ENCODE measurements at regions not wholly inside any gene's neighbourhood (a gene's known extent, or its start where the extent isn't known, plus 50 kb on each side); places are given as distances from the start of the nearest gene placed in this dataset.
"Not testable (repeated sequence)": the region's sequence is repeated elsewhere in the genome, so short reads cannot be mapped to it uniquely, and the experiment has no call there.

DNA sequence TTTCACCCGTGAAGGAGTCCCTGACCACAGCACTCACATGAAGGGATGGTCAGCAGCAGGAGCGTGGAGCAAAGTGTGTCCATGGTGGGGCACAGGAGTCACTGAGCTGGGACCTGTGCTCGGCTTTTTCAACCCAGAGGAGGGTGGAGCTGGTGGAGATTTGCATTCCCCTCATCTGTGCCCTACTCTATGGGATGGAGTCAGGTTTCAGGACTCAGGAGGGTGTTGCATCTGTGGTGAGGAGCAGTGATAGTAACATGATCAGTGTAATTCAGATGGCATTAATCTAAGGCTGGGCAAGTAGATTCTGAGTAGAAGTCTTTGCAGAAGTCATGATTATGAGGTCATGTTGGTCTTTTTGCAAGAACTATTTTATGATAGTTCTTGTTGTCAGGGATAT, 511.9 kb downstream of the TMEM121 start:
- DNase-seq (ENCODE audit: insufficient read length, low spot score): no peak
- FAIRE-seq: no peak

DNA sequence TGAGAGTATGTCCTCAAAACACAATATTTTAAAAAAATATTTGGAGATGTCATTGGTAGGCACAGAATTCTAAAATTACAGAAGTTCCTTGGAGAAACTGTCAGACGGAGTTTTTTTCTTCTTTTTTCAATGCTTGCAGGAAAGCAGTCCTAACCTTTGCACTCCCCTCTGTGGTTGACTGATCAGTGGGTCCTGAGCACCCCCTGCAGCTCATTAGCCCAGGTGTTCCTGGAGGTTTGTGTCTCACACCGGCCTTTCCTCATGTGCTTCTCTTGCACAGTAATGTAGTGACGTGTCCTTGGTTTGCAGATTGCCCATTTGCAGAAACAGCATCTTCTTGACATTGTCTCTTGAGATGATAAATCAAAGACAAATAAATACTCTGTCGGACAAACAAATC, 513.0 kb downstream of the TMEM121 start:
- FAIRE-seq (no peak), DNase-seq (ENCODE audit: insufficient read length, low spot score) (no peak)

DNA sequence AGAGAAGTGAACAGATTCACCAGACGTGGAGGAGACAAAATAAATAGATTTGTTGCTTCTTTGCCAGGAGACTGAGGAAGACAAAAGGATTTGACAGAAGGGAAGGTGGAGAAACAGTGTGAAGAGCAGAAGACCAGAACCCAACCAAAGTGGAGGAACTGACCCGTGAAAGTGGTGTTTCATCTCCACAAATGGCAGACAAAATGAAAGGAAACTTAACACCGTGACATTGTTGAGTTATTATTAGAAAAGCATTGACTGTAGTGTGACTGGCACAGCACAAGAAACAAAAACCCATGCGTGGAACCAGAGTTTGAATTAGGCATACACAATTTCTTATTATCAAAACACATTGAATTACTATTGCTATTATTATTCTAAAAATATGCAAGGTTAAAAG, 518.1 kb downstream of the TMEM121 start:
- FAIRE-seq: no peak

DNA sequence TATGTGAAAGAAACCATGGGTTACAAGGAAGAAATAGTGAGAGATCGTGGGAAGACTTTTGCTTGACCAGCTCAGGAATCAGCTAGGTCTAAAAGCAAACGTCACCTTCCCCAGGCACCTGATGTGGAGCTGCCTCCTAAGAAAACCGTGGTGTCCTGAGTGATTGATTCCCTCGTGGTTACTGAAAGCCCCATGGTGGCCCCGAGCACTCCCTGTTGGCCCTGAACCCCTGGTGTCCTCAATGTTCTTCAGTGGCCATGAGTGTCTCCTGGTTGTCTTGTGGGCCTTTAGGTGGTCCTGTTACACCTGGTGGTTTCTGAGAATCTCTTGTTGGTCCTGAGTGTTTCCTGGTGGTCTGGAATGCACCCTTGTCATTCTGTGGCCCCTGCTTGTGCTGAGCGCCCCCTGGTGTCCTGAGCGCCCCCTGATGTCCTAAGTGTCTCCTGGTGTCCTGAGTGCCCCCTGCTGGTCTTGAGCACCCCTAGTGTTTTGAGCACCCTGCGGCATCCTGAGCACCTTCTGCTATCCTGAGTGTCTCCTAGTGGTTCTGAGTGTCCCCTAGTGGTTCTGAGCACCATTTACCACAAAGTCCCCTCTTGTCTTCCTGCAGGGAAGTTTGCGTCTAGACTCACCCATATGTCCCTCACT, 518.7 kb downstream of the TMEM121 start:
- no peak for FAIRE-seq
- peak; percentile 3 for DNase-seq (ENCODE audit: insufficient read length, low spot score)

More for the DNA sequence above, 518.1 kb downstream of the TMEM121 start:
- DNase-seq (ENCODE audit: insufficient read length, low spot score): no peak

DNA sequence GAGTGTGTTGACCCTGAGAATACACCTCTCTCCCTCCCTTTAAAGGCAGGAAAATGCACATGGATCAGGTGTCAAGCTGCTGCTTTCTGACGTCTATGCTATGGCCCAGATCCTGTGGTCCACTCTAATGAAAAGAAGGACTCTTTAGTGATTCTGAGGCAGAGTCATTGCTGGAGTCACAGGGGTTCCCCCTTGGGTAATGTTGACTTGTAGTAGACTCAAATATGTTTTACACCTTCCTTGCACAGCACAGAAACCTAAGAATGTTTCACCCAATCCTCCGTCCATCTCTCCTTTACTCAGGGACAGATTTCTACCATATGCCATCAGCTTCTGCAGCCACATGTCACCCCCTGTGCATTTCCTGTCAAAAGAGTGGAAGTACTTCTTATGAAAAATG, 525.4 kb downstream of the TMEM121 start:
- DNase-seq (ENCODE audit: insufficient read length, low spot score) (no peak), FAIRE-seq (no peak)

DNA sequence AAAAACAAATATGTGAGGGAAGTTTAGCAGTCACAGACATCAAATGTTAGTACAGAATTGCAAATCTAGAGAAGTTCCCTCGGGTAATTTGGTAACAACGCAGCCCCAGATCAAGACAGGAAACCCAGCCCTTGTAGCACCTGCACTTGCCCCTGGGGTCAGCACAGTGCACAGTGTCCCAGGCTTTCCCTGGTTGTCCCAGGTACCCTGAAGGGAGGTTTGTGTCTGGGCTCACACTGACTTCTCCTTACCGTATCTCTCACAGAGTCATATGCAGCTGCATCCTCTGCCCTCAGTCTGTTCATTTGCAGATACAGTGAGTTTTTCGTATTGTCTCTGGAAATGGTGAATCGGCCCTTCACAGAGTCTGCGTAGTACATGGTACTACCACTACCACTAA, 528.9 kb downstream of the TMEM121 start:
- FAIRE-seq (no peak), DNase-seq (ENCODE audit: insufficient read length, low spot score) (no peak)

DNA sequence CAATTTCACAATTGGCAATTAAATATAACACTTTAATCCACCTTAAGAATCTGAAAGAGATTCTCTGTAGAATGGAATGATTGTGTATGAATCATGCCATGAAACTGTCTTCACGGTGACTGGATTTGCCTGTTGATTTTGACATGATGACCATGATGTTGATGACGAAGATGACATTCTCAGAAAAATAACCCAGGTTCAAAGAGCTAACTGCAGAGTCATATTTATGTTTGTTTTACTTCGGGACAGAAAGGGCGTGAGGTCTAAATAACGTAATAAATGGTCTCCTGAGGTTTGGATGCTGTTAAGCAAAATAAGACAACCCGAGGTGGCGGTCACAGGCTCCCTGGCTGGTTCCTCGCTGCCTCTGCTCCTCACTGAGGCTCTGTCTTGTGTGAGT, 532.0 kb downstream of the TMEM121 start:
- FAIRE-seq: no peak
- no peak for DNase-seq (ENCODE audit: insufficient read length, low spot score)

DNA sequence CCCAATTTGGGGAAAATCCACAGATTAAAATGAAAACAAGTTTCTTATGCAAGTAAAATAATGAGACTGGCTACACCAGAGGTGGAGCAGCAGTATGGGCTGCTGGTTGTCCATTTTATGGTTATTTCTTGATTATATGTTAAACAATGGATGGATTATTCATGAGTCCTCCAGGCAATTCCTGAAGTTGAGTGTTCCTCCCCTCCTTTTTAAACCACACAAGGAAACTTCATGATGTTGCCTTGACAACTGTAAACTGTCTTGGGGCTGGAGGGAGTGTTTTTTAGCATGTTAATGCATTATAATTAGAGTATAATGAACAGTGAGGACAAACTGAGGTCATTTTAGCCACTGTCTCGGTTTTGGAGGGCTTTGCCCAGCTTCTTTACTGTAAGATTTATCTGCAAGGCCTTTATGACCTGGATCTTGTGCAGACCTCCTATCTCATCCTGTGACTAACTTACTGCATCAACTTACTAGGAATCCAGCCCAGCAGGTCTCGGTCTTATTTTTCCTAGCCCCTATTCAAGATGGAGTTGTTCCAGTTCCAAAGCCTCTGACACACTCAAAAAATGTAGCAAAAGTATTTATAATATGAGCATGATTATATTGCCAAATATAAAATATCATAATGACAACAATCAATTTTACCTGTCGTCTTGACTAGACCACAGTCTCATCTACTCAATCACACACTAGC, 534.0 kb downstream of the TMEM121 start:
- DNase-seq (ENCODE audit: insufficient read length, low spot score): no peak
- no peak for FAIRE-seq

DNA sequence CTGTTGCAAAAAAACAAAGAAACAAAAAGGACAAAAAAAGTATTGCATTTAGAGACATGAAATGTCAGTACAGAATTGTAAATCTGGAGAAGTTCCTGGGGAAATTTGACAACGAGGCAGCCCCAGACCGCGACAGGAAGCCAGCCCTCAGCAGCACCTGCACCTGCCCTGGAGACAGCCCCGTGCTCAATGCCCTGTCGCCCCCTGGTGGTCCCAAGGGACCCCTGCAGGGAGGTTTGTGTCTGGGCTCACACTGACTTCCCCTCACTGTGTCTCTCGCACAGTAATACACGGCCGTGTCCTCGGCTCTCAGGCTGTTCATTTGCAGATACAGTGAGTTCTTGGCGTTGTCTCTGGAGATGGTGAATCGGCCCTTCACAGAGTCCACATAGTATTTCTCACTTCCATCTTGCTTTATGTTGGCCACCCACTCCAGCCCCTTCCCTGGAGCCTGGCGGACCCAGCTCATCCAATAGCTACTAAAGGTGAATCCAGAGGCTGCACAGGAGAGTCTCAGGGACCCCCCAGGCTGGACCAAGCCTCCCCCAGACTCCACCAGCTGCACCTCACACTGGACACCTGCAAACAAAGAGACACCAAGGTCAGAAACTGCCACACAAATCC, 535.6 kb downstream of the TMEM121 start:
- not testable (repeated sequence) for DNase-seq (ENCODE audit: insufficient read length, low spot score); FAIRE-seq

DNA sequence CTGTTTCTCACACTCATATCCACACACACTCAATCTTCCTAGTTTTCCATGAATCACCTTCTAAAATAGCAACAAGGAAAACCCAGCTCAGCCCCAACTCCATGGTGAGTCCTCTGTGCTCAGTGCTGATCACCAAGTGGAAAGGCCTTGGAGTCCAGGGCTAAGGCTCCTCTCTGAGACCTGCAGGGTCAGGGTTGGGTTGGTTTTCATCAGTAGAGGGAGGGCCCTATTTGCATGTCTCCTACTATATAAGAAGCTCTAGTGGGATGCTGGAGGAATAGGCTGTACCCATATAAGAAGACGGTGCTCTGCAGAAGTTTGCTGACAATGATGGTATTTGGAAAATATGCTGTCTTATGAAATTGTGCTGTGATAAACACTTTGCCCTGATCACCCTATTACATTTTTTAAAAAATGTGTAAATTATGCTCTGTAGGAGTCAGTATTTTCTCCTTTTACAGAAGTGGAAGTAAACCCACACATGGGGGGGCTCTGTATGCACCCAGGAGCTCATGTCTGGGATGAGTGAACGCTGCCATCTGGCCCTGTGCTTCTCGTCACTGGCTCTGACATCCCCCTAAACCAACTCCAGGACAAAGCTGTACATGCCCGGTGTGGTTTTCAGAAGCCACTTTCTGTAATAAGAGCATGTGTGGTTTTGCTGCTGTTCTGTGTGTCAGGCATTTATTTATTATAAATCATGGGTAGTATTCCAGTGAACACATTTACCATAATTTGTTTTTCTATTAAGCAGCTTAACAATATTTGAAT, 536.3 kb downstream of the TMEM121 start:
- FAIRE-seq (no peak), DNase-seq (ENCODE audit: insufficient read length, low spot score) (no peak)

DNA sequence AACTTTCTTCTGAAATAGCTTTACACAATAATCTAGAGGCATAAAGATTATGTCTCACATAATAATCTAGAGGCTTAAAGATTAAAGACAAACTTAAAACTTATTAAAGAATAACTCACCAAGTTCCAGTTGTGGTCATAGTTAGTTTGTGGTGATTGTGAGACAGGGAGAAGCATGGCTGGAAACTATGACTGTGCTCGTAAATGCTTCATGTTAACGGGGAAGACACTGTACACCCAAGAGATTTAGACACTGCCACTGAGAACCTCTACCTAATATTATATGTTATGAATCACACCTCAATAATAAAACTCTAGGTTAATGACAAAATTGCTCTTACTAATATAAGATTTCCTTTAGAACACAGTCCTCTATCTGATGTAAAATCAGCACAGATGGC, 541.6 kb downstream of the TMEM121 start:
- DNase-seq (ENCODE audit: insufficient read length, low spot score) (no peak), FAIRE-seq (no peak)

DNA sequence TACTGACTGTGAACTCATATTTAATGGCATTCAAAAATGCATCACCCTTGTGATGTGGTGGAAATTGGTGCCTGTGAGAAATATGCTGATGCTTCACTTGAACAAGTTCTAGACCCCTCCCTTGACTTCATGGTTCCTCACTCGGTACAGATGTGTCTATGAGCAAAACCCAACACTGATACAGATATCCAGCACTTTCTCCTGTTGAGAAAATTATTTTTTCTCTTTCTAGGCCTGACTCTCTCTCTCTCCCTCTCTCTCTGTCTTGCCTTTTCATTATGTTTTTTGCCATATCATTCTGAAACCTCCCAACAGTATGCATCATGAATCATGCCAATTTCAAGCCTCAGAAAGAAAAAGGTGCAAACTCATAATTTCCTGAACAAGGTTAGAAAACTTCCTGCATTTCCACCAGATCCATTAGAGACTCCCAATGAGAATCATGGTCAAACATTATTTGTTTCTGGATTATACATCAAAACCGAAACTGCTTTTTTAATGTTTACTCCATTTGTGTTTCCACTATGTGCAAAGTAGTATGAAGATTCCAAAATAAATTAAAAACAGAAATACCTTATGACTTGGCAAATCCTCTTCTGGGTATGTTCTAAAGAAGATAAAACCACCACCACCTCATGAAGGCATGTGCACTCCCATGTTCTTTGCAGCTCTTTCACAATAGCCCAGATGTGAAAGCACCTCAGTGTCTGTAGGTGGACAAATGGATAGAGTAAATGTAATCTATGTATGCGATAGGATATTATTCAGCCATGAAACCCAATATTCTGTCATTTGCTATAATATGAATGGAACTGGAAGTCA, 543.6 kb downstream of the TMEM121 start:
- DNase-seq (ENCODE audit: insufficient read length, low spot score) (no peak), FAIRE-seq (no peak)

DNA sequence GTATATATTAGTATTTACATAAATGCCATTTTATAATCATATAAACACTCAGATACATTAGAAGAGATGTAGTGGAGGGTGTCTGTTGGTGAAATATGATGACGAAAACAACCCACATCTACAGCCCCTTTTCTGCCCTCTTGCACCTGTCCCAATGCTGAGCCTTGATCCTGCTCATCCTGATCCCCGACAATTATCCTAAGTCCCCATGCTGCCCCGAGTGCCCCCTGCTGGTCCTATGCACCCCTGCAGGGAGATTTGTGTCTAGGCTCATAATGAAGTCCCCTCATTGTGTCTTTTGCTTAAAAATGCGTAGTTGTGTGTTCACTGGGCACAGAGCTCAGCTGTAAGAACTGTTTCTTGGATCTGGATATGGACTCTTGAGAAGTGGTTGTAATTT, 554.5 kb downstream of the TMEM121 start:
- DNase-seq (ENCODE audit: insufficient read length, low spot score) (no peak), FAIRE-seq (no peak)

DNA sequence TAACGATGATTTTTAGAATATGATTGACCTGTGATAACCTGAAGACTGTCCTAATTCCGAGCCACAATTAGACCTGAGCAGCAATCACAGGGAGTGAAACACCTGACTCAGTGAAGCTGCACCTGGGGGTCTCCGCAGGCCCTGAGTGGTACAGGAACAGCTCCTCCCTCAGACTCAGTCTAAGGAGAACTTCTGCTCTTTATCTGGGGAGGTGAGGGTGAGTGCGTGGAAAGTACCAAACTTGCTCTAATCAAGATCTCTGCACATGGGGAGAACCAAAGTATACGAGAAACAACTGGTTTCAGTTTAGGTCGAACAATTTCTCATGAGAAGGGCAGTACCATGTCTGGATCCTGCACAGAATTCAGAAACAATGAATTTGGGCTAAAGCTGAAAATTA, 555.3 kb downstream of the TMEM121 start:
- not testable (repeated sequence) for FAIRE-seq; DNase-seq (ENCODE audit: insufficient read length, low spot score)

DNA sequence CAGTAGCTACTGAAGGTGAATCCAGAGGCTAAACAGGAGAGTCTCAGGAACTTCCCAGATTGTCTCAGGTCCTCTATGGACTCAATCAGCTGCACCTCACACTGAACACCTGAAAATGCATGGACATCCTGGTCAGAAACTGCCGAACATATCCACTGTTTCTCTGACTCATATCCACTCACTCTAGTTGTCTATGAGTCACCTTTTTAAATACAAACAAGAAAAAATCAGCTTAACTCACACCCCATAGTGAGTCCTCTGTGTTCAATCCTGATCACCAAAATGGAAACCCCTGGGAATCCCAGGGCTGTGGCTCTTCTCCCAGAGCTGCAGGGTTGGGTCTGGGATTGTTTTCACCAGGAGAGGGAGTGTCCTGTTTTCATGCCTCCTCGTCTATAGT, 556.7 kb downstream of the TMEM121 start:
- no peak for DNase-seq (ENCODE audit: insufficient read length, low spot score)
- no peak for FAIRE-seq

DNA sequence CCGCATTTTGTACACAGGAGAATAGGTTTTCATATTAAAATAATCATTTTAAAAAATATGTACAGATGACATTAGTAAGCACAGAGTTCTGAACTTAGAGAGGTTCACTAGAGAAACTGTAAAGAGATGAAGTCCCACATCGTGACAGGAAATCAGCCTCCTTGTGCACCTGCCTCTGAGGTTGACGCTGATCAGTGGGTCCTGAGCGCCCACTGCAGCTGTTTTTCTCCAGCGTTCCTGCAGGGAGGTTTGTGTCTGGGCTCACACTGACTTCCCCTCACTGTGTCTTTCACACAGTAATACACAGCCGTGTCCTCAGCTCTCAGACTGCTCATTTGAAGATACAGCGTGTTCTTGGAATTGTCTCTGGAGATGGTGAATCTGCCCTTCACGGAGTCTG, 561.5 kb downstream of the TMEM121 start:
- no peak for DNase-seq (ENCODE audit: insufficient read length, low spot score)
- no peak for FAIRE-seq

DNA sequence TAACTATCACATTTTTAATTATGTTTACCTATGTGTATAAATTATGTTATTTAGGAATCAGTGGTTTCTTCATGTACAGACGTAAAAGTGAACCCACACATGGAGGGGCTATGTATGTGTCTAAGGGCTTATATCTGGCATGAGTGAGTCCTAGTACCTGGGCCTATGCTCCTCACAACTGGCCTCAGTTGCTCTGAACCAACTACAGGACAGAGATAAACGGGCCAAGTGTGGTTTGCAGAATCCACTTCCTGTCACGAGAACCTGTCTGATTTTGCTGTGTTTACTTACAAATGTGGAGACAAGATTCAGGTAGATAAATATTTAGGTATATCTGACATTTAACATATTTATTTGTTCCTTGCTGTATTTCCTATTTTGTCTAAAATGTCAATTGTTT, 562.5 kb downstream of the TMEM121 start:
- DNase-seq (ENCODE audit: insufficient read length, low spot score); FAIRE-seq: not testable (repeated sequence)

DNA sequence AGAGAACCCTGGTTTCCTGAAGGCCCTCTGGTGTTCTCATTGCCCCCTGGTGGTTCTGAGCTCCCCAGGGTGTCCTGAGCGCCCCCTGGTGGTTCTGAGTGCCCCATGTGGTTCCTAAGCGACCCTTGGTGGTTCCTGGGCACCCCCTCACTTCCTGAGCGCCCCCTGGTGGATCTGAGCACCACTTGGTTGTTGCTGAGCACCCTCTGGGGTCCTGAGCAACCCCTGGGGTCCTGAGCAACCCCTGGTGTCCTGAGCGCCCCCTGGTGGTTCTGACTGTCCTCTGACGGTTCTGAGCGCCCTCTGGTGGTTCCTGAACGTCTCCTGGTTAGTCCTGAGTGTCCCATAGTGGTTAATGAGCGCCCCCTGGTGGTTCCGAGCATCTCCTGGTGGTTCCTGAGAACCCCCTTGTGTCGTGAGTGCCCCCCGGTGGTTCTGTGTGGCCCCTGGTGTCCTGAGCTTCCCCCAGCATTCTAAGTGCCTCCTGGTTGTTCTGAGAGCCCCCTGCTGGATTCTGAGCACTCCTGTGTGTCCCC, 568.3 kb downstream of the TMEM121 start:
- FAIRE-seq: no peak
- DNase-seq (ENCODE audit: insufficient read length, low spot score): no peak

DNA sequence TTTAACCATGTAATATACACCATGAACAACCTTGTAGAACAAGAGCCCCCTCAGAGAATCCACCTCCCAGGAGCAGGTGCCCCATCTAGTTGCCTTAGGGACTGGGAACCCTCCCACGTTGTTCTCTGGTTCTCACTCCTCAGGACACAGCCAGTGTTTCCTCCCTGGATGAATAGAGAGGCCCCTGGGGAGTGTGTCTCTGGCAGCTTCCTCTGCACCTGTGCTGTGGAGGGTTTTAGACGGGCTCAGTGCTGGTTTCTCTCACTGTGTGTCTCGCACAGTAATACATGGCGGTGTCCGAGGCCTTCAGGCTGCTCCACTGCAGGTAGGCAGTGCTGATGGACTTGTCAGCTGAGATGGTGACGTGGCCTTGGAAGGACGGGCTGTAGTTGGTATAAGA, 581.3 kb downstream of the TMEM121 start:
- FAIRE-seq (no peak), DNase-seq (ENCODE audit: insufficient read length, low spot score) (no peak)

DNA sequence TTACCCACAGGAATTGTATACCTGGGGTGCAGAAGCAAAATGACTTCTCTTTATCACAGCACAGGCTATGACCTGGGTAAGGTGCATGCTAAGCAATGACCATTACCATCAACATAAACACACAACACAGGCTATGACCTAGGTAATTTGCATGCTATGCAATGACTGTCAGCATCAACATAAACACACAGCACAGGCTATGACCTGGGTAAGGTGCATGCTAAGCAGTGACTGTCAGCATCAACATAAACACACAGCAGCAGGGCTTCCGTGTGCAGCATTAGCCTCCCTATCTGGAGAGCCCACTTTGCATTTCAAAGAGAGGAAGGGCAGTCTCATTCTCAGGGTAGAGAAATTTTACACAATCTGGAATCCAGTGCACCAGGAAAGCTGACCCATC, 583.0 kb downstream of the TMEM121 start:
- FAIRE-seq: no peak

More for the DNA sequence above, 583.0 kb downstream of the TMEM121 start:
- DNase-seq (ENCODE audit: insufficient read length, low spot score): no peak
